ENCODE measurements at regions not wholly inside any gene's neighbourhood (a gene's known extent, or its start where the extent isn't known, plus 50 kb on each side); places are given as distances from the start of the nearest gene placed in this dataset.

- TF ChIP-seq CTCF (conservative IDR thresholded peaks at IDR 0.05 in 1 of 2, IDR thresholded peaks at IDR 0.05 in 1 of 2; ENCODE audit: extremely low read depth in 1 of 2, insufficient read depth in 1 of 2, low read depth in 1 of 2, low read length in 2 of 2) (no peak), EZH2 (IDR thresholded peaks at IDR 0.05; ENCODE audit: borderline replicate concordance, low read length) (no peak)
Measured at GRCh38 chr7:130908345-130909160, 174.5 kb upstream of the KLF14 start.

All from mammary epithelial cell (primary cell).